Thymus (tissue), 11 donors: ENCODE measurements at regions not wholly inside any gene's neighbourhood (a gene's known extent, or its start where the extent isn't known, plus 50 kb on each side); places are given as distances from the start of the nearest gene placed in this dataset.

ENCODE experiments used
- DNase-seq, 9 donors: peaks; one replicate each; pipeline ENCODE4 v3.0.0-alpha.2; 2013; ENCODE audit warnings: low spot score in 9 of 9, low read depth in 6 of 9, missing footprints in 1 of 9
- H3K27ac ChIP-seq, 2 donors: one replicate each; pipeline ENCODE4 v1.5.1; 2013; ENCODE audit warnings: control low read depth in 1 of 2, low read depth in 1 of 2, low read length in 1 of 2, mild to moderate bottlenecking in 1 of 2, moderate library complexity in 1 of 2
- H3K27me3 ChIP-seq, 2 donors: one replicate each; pipeline ENCODE4 v1.5.1; 2013; ENCODE audit warnings: low read length in 1 of 2; ENCODE audit not compliant: control insufficient read depth in 2 of 2, insufficient read depth in 1 of 2
- H3K36me3 ChIP-seq, 2 donors: one replicate each; pipeline ENCODE4 v1.5.1; 2013; ENCODE audit warnings: low read length in 1 of 2, mild to moderate bottlenecking in 1 of 2, moderate library complexity in 1 of 2; ENCODE audit not compliant: control insufficient read depth in 2 of 2, insufficient read depth in 2 of 2
- H3K4me1 ChIP-seq, 2 donors: one replicate each; pipeline ENCODE4 v1.5.1; 2013; ENCODE audit warnings: low read length in 2 of 2; ENCODE audit not compliant: control insufficient read depth in 2 of 2, insufficient read depth in 2 of 2
- H3K4me3 ChIP-seq, 2 donors: one replicate each; pipeline ENCODE4 v1.5.1; 2013; ENCODE audit warnings: low read length in 2 of 2, control low read depth in 1 of 2, mild to moderate bottlenecking in 1 of 2
- H3K9me3 ChIP-seq, 2 donors: one replicate each; pipeline ENCODE4 v1.5.1; 2013; ENCODE audit warnings: low read length in 1 of 2, mild to moderate bottlenecking in 1 of 2; ENCODE audit not compliant: control insufficient read depth in 2 of 2, insufficient read depth in 1 of 2
- whole genome bisulfite sequencing: extraction: QIAGEN DNeasy Blood & Tissue Kit; methylation state at CpG from one replicate; pipeline ENCODE4 v1.1.7; 2013; 5-methylcytosine and 5-hydroxymethylcytosine counted together
- donor health status: healthy.

GRCh38 chr14:101113835-101114725 is 210.6 kb upstream of the RTL1 start:
- Histone ChIP-seq H3K27me3 (no peaks in the 10 kb centered on the region), H3K9me3 (no peaks in the 10 kb centered on the region), H3K36me3 (no peaks in the 10 kb centered on the region), H3K4me1 (peaks cover 0 to 25% of the 10 kb centered on the region in 2 donors), H3K27ac (no peak overlapping the region), H3K4me3 (no peak overlapping the region)
- no peak for DNase-seq
- 86% methylated on average over 16 of the region's 16 CpGs for WGBS

GRCh38 chr14:101114726-101115515 is 211.4 kb upstream of the RTL1 start:
- Histone ChIP-seq H3K9me3 (no peaks in the 10 kb centered on the region), H3K36me3 (no peaks in the 10 kb centered on the region), H3K4me3 (no peak overlapping the region), H3K27ac (no peak overlapping the region), H3K4me1 (peaks cover under 1 to 34% of the 10 kb centered on the region in 2 donors), H3K27me3 (no peaks in the 10 kb centered on the region)
- no peak for DNase-seq
- WGBS: 95% methylated on average over 19 of the region's 19 CpGs

GRCh38 chr14:101115652-101116051 is 212.1 kb upstream of the RTL1 start:
- no peaks in the 10 kb centered on the region for H3K9me3 ChIP-seq
- H3K4me3 ChIP-seq: no peak overlapping the region
- WGBS: 96% methylated on average over 8 of the region's 8 CpGs
- peaks cover 7 to 39% of the 10 kb centered on the region in 2 donors for H3K4me1 ChIP-seq
- DNase-seq: no peak
- no peaks in the 10 kb centered on the region for H3K36me3 ChIP-seq
- no peaks in the 10 kb centered on the region for H3K27me3 ChIP-seq
- no peak overlapping the region for H3K27ac ChIP-seq

GRCh38 chr14:101116065-101116464 is 212.5 kb upstream of the RTL1 start:
- H3K27ac ChIP-seq: no peak overlapping the region
- no peak for DNase-seq
- peaks cover 12 to 39% of the 10 kb centered on the region in 2 donors for H3K4me1 ChIP-seq
- H3K4me3 ChIP-seq: no peak overlapping the region
- 95% methylated on average over 4 of the region's 4 CpGs for WGBS
- H3K27me3 ChIP-seq: no peaks in the 10 kb centered on the region
- no peaks in the 10 kb centered on the region for H3K9me3 ChIP-seq
- no peaks in the 10 kb centered on the region for H3K36me3 ChIP-seq

GRCh38 chr14:101116486-101117130 is 213.1 kb upstream of the RTL1 start:
- Histone ChIP-seq H3K4me3 (no peak overlapping the region), H3K9me3 (no peaks in the 10 kb centered on the region), H3K27ac (no peak overlapping the region), H3K36me3 (no peaks in the 10 kb centered on the region), H3K4me1 (peaks cover 13 to 39% of the 10 kb centered on the region in 2 donors), H3K27me3 (no peaks in the 10 kb centered on the region)
- WGBS: 92% methylated on average over 17 of the region's 17 CpGs
- DNase-seq: no peak

GRCh38 chr14:101117543-101117942 is 214.0 kb upstream of the RTL1 start:
- DNase-seq: no peak
- H3K4me3 ChIP-seq: no peak overlapping the region
- H3K27me3 ChIP-seq: no peaks in the 10 kb centered on the region
- 79% methylated on average over 2 of the region's 2 CpGs for WGBS
- H3K27ac ChIP-seq: no peak overlapping the region
- no peaks in the 10 kb centered on the region for H3K36me3 ChIP-seq
- no peaks in the 10 kb centered on the region for H3K9me3 ChIP-seq
- H3K4me1 ChIP-seq: peaks cover 13 to 38% of the 10 kb centered on the region in 2 donors

GRCh38 chr14:101118233-101118632 is 214.7 kb upstream of the RTL1 start:
- H3K4me3 ChIP-seq: no peak overlapping the region
- 92% methylated on average over 4 of the region's 4 CpGs for WGBS
- no peak for DNase-seq
- H3K27ac ChIP-seq: no peak overlapping the region
- no peaks in the 10 kb centered on the region for H3K27me3 ChIP-seq
- H3K4me1 ChIP-seq: peaks cover 13 to 40% of the 10 kb centered on the region in 2 donors
- no peaks in the 10 kb centered on the region for H3K9me3 ChIP-seq
- H3K36me3 ChIP-seq: no peaks in the 10 kb centered on the region

- Histone ChIP-seq H3K36me3 (no peaks in the 10 kb centered on the region), H3K4me1 (peaks cover 13 to 40% of the 10 kb centered on the region in 2 donors), H3K27ac (no peak overlapping the region), H3K4me3 (no peak overlapping the region), H3K27me3 (no peaks in the 10 kb centered on the region), H3K9me3 (no peaks in the 10 kb centered on the region)
- WGBS: 89% methylated on average over 20 of the region's 20 CpGs
- no peak for DNase-seq
Observed at GRCh38 chr14:101118746-101119591, 215.4 kb upstream of the RTL1 start.
